ENCODE measurements at regions not wholly inside any gene's neighbourhood (a gene's known extent, or its start where the extent isn't known, plus 50 kb on each side); places are given as distances from the start of the nearest gene placed in this dataset.
A peak's percentile ranks its signal among the peaks of the same experiment; 100 is the strongest.
"Not testable (repeated sequence)": the region's sequence is repeated elsewhere in the genome, so short reads cannot be mapped to it uniquely, and the experiment has no call there.

DNA sequence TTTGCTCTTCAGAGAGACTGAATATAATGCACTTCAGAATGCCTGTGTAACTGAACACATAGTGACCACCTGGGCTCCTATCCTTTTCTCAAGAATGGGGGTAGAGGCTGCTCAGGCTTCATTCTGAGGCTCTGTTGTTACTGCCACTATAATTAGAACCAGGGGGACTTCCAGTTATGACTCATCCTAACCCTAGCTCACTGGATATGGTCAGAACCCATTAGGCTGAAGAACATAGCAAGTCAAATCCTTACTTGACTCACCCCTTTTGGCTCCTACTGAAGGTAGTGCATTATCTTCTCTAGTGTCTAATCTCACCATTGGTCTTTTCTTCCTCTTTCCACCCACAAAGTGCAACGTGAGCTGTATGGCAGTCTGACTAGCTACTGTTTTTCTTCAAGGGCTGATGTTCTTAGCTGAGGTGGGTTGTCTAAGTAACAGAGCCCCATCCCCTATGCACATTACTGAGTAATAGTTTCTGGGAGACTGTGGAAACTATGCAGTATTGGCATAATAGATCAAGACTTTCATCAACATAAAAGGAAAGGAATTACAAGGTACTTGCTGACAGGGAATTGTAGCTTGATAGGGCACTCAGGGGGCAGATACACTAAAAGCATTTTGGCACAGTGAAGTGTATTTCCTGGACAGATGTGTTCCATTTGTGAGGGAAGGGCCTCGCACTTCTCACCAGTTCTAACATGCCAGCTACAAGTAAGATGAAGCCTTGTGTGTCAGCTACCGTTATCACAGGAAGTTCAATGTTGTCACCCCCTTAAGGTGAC, 431.0 kb upstream of the MEF2C start:
- intact Hi-C loops (cut with DNase I) = loop anchor here (10.0 kb wide), 1 partner anchor 429 kb away; the partner anchor contains the start of gene MEF2C
- TF ChIP-seq, protein P1, sequence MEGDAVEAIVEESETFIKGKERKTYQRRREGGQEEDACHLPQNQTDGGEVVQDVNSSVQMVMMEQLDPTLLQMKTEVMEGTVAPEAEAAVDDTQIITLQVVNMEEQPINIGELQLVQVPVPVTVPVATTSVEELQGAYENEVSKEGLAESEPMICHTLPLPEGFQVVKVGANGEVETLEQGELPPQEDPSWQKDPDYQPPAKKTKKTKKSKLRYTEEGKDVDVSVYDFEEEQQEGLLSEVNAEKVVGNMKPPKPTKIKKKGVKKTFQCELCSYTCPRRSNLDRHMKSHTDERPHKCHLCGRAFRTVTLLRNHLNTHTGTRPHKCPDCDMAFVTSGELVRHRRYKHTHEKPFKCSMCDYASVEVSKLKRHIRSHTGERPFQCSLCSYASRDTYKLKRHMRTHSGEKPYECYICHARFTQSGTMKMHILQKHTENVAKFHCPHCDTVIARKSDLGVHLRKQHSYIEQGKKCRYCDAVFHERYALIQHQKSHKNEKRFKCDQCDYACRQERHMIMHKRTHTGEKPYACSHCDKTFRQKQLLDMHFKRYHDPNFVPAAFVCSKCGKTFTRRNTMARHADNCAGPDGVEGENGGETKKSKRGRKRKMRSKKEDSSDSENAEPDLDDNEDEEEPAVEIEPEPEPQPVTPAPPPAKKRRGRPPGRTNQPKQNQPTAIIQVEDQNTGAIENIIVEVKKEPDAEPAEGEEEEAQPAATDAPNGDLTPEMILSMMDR (IDR thresholded peaks at IDR 0.05) = no peak
- no peaks in the 10 kb centered on the region for H3K36me3 ChIP-seq
- H3K9me3 ChIP-seq = no peaks in the 10 kb centered on the region
- peaks cover 9 to 23% of the 10 kb centered on the region in 2 donors for H3K4me1 ChIP-seq
- no peak for DNase-seq (ENCODE audit: low spot score in 2 of 2)
- peak overlapping the region; percentile 31 to 69 for H3K27ac ChIP-seq
- no peaks in the 10 kb centered on the region for H3K27me3 ChIP-seq
- no peak overlapping the region for H3K4me3 ChIP-seq

DNA sequence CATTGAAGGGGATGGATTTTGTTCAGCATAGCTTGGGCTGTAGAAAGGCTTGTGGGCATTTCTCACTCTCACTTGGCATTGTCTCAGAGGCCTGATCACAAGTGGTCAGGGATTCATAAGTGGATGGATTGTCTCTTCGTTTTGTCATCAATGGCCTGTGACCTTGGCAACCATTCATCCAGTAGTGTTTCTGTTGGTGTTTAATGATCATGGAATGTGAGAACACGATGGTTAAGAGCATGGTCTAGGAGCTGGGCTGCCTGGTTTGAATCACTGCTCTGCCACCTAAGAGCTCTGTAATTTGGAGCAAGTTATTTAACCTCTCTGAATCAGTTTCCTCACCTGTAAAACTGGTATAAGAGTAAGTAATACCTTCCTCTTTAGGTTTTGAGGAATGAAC, 430.1 kb upstream of the MEF2C start:
- Histone ChIP-seq H3K27ac (peak overlapping the region; percentile 22 to 69), H3K4me1 (peaks cover 9 to 23% of the 10 kb centered on the region in 2 donors), H3K4me3 (no peak overlapping the region), H3K36me3 (no peaks in the 10 kb centered on the region), H3K27me3 (no peaks in the 10 kb centered on the region), H3K9me3 (no peaks in the 10 kb centered on the region)
- no peak for DNase-seq (ENCODE audit: low spot score in 2 of 2)
- TF ChIP-seq, protein P1 (IDR thresholded peaks at IDR 0.05) = no peak
- intact Hi-C loops (cut with DNase I) = loop anchor here (10.0 kb wide), 1 partner anchor 428 kb away; the partner anchor contains the start of gene MEF2C

DNA sequence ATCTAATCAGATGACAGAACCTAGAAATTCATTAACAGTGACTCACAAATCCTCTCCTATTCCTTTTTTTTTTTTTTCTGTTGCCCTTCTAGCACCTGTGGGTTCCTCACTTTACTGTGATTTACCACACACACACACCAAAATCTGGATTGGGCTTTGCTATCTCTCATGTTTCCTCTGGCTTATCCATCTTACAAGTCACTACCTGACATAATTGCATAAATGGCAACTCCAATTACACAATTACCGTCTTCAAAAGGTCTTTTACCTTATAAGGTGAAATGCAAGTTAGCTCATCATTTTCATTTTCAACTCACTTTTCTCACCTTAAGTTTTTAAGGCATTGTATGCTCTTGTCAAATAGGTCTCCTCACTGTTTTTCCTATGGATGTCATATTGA, 426.3 kb upstream of the MEF2C start:
- Histone ChIP-seq H3K9me3 (no peaks in the 10 kb centered on the region), H3K4me3 (no peak overlapping the region), H3K4me1 (peaks cover 0 to 14% of the 10 kb centered on the region in 2 donors), H3K36me3 (no peaks in the 10 kb centered on the region), H3K27ac (no peak overlapping the region), H3K27me3 (no peaks in the 10 kb centered on the region)
- intact Hi-C loops (cut with DNase I) = no loop called here
- DNase-seq (ENCODE audit: low spot score in 2 of 2) = no peak
- TF ChIP-seq, protein P1 (IDR thresholded peaks at IDR 0.05) = no peak

DNA sequence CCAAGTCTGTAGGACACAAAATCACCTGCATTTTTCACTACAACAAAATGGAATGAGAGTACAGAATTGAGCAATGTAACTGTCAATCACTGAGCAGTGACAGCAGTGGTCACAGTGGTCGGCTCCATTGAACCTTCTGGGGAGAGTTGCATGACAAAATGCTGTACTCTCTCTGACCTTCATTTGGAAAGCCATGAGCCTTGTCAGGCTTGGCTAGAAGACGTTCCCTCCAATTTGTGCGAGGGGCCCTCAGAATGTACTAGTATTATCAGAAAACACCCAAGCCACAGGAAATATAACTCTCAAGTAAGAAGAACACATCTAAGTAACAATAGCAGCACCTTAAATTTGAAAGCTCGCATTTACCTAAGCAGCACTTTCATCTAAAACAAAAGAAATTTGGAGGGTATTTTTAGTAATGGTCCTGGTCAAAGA, 425.6 kb upstream of the MEF2C start:
- DNase-seq (ENCODE audit: low spot score in 2 of 2) = no peak
- TF ChIP-seq, protein P1 (IDR thresholded peaks at IDR 0.05) = no peak
- Histone ChIP-seq H3K4me3 (no peak overlapping the region), H3K4me1 (peaks cover 0 to 8% of the 10 kb centered on the region in 2 donors), H3K27me3 (no peaks in the 10 kb centered on the region), H3K27ac (no peak overlapping the region), H3K36me3 (no peaks in the 10 kb centered on the region), H3K9me3 (no peaks in the 10 kb centered on the region)
- intact Hi-C loops (cut with DNase I) = no loop called here

DNA sequence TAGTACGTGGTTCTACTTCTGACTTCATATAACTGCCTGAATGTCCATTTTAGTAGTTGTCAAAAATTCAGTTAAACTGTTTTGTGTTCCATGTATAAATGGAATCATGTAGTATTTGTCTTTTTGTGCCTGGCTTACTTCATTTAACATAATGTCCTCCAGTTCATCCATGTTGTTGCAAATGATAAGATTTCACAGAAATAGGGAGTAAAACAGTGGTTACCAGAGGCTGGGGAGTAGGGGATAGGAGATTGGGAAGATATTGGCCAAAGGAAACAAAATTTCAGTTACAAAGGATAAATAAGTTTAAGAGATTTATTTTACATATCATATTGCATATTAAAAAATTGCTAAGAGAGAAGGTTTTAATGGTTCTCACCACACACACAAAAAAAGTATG, 425.0 kb upstream of the MEF2C start:
- H3K4me1 ChIP-seq = peaks cover 0 to 1% of the 10 kb centered on the region in 2 donors
- intact Hi-C loops (cut with DNase I) = no loop called here

DNA sequence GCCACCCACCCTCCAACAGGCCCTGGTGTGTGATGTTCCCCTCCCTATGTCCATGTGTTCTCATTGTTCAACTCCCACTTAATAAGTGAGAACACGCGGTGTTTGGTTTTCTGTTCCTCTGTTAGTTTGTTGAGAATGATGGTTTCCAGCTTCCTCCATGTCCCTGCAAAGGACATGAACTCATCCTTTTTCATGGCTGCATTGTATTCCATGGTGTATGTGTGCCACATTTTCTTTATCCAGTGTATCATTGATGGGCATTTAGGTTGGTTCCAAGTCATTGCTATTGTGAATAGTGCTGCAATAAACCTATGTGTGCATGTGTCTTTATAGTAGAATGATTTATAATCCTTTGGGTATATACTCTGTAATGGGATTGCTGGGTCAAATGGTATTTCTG, 424.2 kb upstream of the MEF2C start:
- H3K4me3 ChIP-seq; H3K36me3 ChIP-seq; intact Hi-C loops (cut with DNase I); H3K4me1 ChIP-seq; H3K27me3 ChIP-seq; H3K27ac ChIP-seq; H3K9me3 ChIP-seq; DNase-seq (ENCODE audit: low spot score in 2 of 2): not testable (repeated sequence)

More for the DNA sequence above, 425.0 kb upstream of the MEF2C start:
- no peaks in the 10 kb centered on the region for H3K27me3 ChIP-seq
- no peak for DNase-seq (ENCODE audit: low spot score in 2 of 2)
- TF ChIP-seq, protein P1 (IDR thresholded peaks at IDR 0.05) = no peak
- no peak overlapping the region for H3K27ac ChIP-seq
- H3K9me3 ChIP-seq = no peaks in the 10 kb centered on the region
- no peaks in the 10 kb centered on the region for H3K36me3 ChIP-seq
- H3K4me3 ChIP-seq = no peak overlapping the region
